ENCODE measurements at regions not wholly inside any gene's neighbourhood (a gene's known extent, or its start where the extent isn't known, plus 50 kb on each side); places are given as distances from the start of the nearest gene placed in this dataset.

DNA sequence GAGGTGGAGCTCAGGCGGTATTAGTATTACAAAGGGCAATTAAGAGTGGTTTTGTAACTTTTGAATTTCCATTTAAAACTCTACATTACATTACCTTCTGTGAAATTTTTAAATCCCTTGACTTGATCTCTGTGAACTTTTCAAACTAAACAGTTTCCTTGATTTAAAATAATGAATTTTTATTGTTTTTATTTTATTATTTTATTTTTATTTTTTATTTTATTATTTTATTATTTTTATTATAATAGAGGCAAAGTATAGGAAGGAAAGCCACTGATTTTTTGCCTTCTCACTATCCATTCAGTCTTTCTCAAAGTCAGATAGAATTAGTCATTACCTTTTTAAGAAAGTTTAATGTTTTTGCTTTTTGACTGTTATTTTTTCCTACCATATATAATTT lies 1248.1 kb upstream of the SLC10A2 start:
- no peak overlapping the region for H3K4me3 Mint-ChIP-seq
- no peaks in the 10 kb centered on the region for H3K36me3 Mint-ChIP-seq
- no peaks in the 10 kb centered on the region for H3K27me3 Mint-ChIP-seq
- ATAC-seq (ENCODE audit: low read depth in 2 of 2), result no peak
- H3K27ac Mint-ChIP-seq, result no peak overlapping the region
- DNase-seq, result no peak
- H3K9me3 Mint-ChIP-seq, result peaks cover 0 to 4% (median 1%) of the 10 kb centered on the region in 7 donors
- no peaks in the 10 kb centered on the region for H3K4me1 Mint-ChIP-seq

DNA sequence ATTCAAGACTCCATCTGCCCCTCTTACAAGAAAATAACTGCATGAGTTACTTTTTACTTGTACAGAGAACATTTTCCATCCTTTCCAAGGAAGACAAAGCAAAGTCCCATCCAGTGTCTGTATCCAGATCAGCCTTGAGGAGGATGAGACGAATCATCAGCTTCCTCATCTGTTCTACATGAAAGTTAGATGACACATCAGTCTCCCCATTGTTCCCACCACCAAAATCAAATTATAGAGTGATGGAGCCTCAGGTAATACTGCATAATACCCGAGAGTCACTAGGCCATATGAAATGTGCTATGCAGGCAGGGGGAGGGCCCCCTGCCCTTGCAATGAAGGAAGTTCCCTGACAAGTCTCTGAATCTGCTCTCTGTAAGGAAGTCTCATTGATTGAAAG lies 1244.6 kb upstream of the SLC10A2 start:
- H3K27me3 Mint-ChIP-seq, result no peaks in the 10 kb centered on the region
- H3K36me3 Mint-ChIP-seq, result no peaks in the 10 kb centered on the region
- peaks cover 0 to 12% (median 5%) of the 10 kb centered on the region in 7 donors for H3K9me3 Mint-ChIP-seq
- no peaks in the 10 kb centered on the region for H3K4me1 Mint-ChIP-seq
- no peak for ATAC-seq (ENCODE audit: low read depth in 2 of 2)
- no peak overlapping the region for H3K27ac Mint-ChIP-seq
- no peak for DNase-seq
- H3K4me3 Mint-ChIP-seq, result no peak overlapping the region

- H3K9me3 Mint-ChIP-seq, result peaks cover 2 to 12% (median 8%) of the 10 kb centered on the region in 7 donors
- H3K27ac Mint-ChIP-seq, result no peak overlapping the region
- H3K27me3 Mint-ChIP-seq, result no peaks in the 10 kb centered on the region
- no peak overlapping the region for H3K4me3 Mint-ChIP-seq
- no peaks in the 10 kb centered on the region for H3K36me3 Mint-ChIP-seq
- ATAC-seq (ENCODE audit: low read depth in 2 of 2), result no peak
- H3K4me1 Mint-ChIP-seq, result no peaks in the 10 kb centered on the region
- DNase-seq, result no peak
Measured at GRCh38 chr13:104309431-104309830, 1243.2 kb upstream of the SLC10A2 start.

GRCh38 chr13:104301171-104301975 lies 1235.2 kb upstream of the SLC10A2 start:
- H3K27me3 Mint-ChIP-seq, result no peaks in the 10 kb centered on the region

DNA sequence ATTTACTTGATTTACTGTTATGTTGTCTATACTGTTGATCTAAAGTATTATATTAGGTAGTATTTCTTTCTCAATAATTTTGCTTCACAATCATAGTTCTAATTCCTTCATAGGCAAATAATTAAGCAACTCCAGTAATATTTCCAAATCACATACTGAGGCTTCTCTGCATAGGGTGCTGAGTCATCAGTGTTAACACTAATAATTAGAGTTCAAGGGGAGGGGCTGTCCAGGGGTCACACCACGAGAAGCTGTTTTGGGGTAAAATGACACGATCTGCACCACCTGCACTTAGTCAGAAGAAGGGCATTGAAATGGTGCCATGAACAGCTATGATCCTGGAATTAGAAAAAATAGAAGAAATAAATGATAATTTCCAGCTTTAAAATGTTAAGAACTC lies 1230.9 kb upstream of the SLC10A2 start:
- Mint-ChIP-seq H3K27me3 (no peaks in the 10 kb centered on the region), H3K9me3 (peaks cover 0 to 4% (median 1%) of the 10 kb centered on the region in 7 donors), H3K36me3 (no peaks in the 10 kb centered on the region), H3K4me3 (no peak overlapping the region), H3K4me1 (no peaks in the 10 kb centered on the region), H3K27ac (no peak overlapping the region)
- no peak for DNase-seq
- ATAC-seq (ENCODE audit: low read depth in 2 of 2), result no peak

More at GRCh38 chr13:104301171-104301975, 1235.2 kb upstream of the SLC10A2 start:
- DNase-seq, result no peak
- H3K27ac Mint-ChIP-seq, result no peak overlapping the region
- H3K36me3 Mint-ChIP-seq, result no peaks in the 10 kb centered on the region
- H3K4me3 Mint-ChIP-seq, result no peak overlapping the region
- H3K4me1 Mint-ChIP-seq, result no peaks in the 10 kb centered on the region
- no peak for ATAC-seq (ENCODE audit: low read depth in 2 of 2)
- peaks cover 2 to 6% (median 4%) of the 10 kb centered on the region in 7 donors for H3K9me3 Mint-ChIP-seq

DNA sequence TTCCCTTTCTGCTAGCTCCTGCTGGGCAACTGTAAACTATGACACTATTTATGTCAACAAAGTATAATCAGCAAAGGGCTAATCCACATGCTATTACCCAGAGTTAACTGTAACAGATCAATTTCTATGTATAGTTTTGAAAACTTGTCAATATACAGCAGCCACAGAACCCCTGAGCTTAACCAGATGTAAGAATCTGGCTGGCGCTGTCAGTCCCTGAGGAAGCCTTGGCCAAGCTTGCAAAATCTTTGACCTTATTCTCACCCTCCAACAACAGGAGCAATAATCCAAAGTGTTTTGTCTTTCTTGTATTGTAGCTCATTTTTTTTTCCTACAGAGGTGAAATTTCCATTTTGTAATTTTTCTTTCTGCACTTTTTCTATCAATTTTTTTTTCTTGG lies 1230.1 kb upstream of the SLC10A2 start:
- no peak overlapping the region for H3K4me3 Mint-ChIP-seq
- no peak for ATAC-seq (ENCODE audit: low read depth in 2 of 2)
- no peaks in the 10 kb centered on the region for H3K36me3 Mint-ChIP-seq
- no peaks in the 10 kb centered on the region for H3K27me3 Mint-ChIP-seq
- H3K27ac Mint-ChIP-seq, result no peak overlapping the region
- no peak for DNase-seq
- no peaks in the 10 kb centered on the region for H3K4me1 Mint-ChIP-seq
- peaks cover 0 to 4% (median 2%) of the 10 kb centered on the region in 7 donors for H3K9me3 Mint-ChIP-seq

DNA sequence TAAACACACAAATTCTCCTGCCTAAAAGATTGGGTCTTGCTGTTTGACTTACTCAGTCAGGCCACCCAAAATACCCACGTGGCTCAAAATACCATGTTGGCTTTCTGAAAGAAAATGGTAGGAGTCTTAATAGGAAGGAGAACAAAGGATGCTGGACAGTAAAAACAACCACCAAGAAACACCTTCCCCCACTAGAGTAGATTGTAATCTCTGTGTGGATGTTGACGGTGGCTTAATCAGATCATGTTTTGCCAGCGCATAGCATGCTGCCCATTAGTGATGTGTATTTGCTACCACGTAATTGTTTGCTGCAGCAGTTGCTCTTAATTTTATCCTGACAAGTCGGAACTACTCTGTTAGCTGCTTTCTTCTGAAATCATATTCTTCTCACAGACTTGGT lies 1229.3 kb upstream of the SLC10A2 start:
- H3K4me3 Mint-ChIP-seq, result no peak overlapping the region
- DNase-seq (no peak), ATAC-seq (ENCODE audit: low read depth in 2 of 2) (no peak)
- no peaks in the 10 kb centered on the region for H3K4me1 Mint-ChIP-seq
- no peaks in the 10 kb centered on the region for H3K27me3 Mint-ChIP-seq
- H3K9me3 Mint-ChIP-seq, result peaks cover 0 to 4% (median 2%) of the 10 kb centered on the region in 7 donors
- no peak overlapping the region for H3K27ac Mint-ChIP-seq
- no peaks in the 10 kb centered on the region for H3K36me3 Mint-ChIP-seq

- Mint-ChIP-seq H3K4me3 (no peak overlapping the region), H3K9me3 (peaks cover 0 to 8% (median 0%) of the 10 kb centered on the region in 7 donors), H3K4me1 (no peaks in the 10 kb centered on the region), H3K27me3 (no peaks in the 10 kb centered on the region), H3K27ac (no peak overlapping the region), H3K36me3 (no peaks in the 10 kb centered on the region)
- ATAC-seq (ENCODE audit: low read depth in 2 of 2) (no peak), DNase-seq (no peak)
Measured at GRCh38 chr13:104289400-104289799, 1223.2 kb upstream of the SLC10A2 start.

DNA sequence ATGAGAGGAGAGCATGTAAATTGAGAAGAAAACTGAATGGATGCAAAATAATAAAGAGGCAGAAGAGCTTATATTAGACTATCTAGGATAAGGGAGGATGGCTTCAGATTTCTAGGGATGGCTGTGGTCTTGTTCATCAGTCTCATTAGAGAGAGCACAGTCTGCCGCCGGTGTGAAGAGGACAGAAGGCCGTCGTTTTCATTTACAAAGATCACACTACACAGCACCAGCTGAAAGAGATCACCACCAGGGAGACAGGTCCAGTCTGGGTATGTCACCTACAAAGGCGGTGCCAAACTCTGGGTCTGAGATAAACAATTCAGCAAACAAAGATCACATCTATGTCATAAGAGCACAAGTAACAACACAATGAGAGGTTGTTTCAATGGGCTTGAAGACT lies 1222.3 kb upstream of the SLC10A2 start:
- ATAC-seq (ENCODE audit: low read depth in 2 of 2) (no peak), DNase-seq (no peak)
- H3K27me3 Mint-ChIP-seq, result no peaks in the 10 kb centered on the region
- no peaks in the 10 kb centered on the region for H3K36me3 Mint-ChIP-seq
- H3K4me1 Mint-ChIP-seq, result no peaks in the 10 kb centered on the region
- no peak overlapping the region for H3K27ac Mint-ChIP-seq
- H3K9me3 Mint-ChIP-seq, result peaks cover 0 to 8% (median 0%) of the 10 kb centered on the region in 7 donors
- H3K4me3 Mint-ChIP-seq, result no peak overlapping the region

- DNase-seq (no peak), ATAC-seq (ENCODE audit: low read depth in 2 of 2) (no peak)
- Mint-ChIP-seq H3K4me1 (no peaks in the 10 kb centered on the region), H3K27ac (peak overlapping the region in 2 of 6 donors; percentile 54 to 59), H3K9me3 (peaks cover 0 to 8% (median 0%) of the 10 kb centered on the region in 7 donors), H3K36me3 (no peaks in the 10 kb centered on the region), H3K27me3 (no peaks in the 10 kb centered on the region), H3K4me3 (no peak overlapping the region)
Measured at GRCh38 chr13:104286566-104287290, 1220.5 kb upstream of the SLC10A2 start.

DNA sequence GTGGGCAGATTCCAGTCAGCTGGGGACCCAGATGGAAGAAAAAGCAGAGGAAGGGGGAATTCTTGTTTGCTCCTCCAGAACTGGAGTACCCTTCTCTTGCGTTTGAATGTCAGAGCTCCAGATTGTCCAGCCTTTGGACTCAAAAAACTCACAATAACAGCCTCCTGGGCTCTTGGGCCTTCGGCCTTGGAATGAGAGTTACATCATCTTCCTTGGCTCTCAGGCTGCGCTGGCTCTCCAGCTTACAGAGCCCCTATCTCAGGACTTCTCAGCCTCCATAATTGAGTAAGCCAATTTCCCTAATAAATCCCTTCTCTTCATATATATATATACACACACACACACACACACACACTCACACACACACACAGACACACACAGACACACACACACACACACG lies 1215.7 kb upstream of the SLC10A2 start:
- H3K27ac Mint-ChIP-seq, result no peak overlapping the region
- DNase-seq (no peak), ATAC-seq (ENCODE audit: low read depth in 2 of 2) (no peak)
- H3K36me3 Mint-ChIP-seq, result no peaks in the 10 kb centered on the region
- H3K4me3 Mint-ChIP-seq, result no peak overlapping the region
- peaks cover 0 to 8% (median 2%) of the 10 kb centered on the region in 7 donors for H3K9me3 Mint-ChIP-seq
- no peaks in the 10 kb centered on the region for H3K4me1 Mint-ChIP-seq
- no peaks in the 10 kb centered on the region for H3K27me3 Mint-ChIP-seq

GRCh38 chr13:104270731-104271130 lies 1204.5 kb upstream of the SLC10A2 start:
- no peak overlapping the region for H3K4me3 Mint-ChIP-seq
- H3K9me3 Mint-ChIP-seq, result peaks cover 0 to 7% (median 0%) of the 10 kb centered on the region in 7 donors
- no peaks in the 10 kb centered on the region for H3K4me1 Mint-ChIP-seq
- H3K27ac Mint-ChIP-seq, result peak overlapping the region in 1 of 6 donors; percentile 45
- ATAC-seq (ENCODE audit: low read depth in 2 of 2), result no peak
- H3K27me3 Mint-ChIP-seq, result no peaks in the 10 kb centered on the region
- H3K36me3 Mint-ChIP-seq, result no peaks in the 10 kb centered on the region
- no peak for DNase-seq

DNA sequence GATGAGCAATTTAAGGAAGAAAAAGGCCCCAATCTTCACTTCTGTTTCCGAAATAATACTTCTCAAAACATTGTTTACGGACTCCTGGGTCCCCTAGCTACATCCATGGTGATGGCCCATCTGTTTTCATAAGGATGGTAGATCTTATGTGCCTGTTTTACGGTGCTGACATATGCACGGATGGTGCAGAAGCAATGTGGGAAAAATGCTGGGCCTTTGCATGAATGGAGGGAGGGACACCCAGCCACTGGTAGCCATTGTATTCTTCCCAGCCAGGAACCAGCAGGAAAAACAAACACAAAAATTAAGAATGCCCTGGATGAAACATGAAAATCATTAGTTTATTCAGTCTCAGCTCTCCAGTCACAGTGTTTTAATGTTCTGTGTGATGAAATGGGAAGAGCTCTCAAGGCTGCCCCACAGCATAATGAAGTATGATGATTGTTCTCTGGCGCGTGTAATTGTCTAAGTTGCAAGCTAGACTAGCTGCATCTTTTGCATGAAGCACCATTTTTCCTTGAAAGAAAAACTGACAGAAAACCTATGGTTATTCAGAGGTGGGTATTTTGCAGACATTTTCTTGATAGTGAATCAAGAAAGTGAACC lies 1201.1 kb upstream of the SLC10A2 start:
- ATAC-seq (ENCODE audit: low read depth in 2 of 2) (no peak), DNase-seq (no peak)
- H3K27ac Mint-ChIP-seq, result no peak overlapping the region
- H3K9me3 Mint-ChIP-seq, result peaks cover 0 to 7% (median 2%) of the 10 kb centered on the region in 7 donors
- no peaks in the 10 kb centered on the region for H3K36me3 Mint-ChIP-seq
- no peaks in the 10 kb centered on the region for H3K4me1 Mint-ChIP-seq
- H3K4me3 Mint-ChIP-seq, result no peak overlapping the region
- no peaks in the 10 kb centered on the region for H3K27me3 Mint-ChIP-seq

GRCh38 chr13:104256701-104257100 lies 1190.5 kb upstream of the SLC10A2 start:
- DNase-seq, result no peak
- H3K4me1 Mint-ChIP-seq, result no peaks in the 10 kb centered on the region
- H3K36me3 Mint-ChIP-seq, result no peaks in the 10 kb centered on the region
- no peaks in the 10 kb centered on the region for H3K27me3 Mint-ChIP-seq
- no peak overlapping the region for H3K27ac Mint-ChIP-seq
- H3K9me3 Mint-ChIP-seq, result peaks cover 0 to 7% (median 0%) of the 10 kb centered on the region in 7 donors
- H3K4me3 Mint-ChIP-seq, result no peak overlapping the region
- no peak for ATAC-seq (ENCODE audit: low read depth in 2 of 2)

All from naive B cell (primary cell).